Neural cell (in vitro differentiated cells): ENCODE measurements at regions not wholly inside any gene's neighbourhood (a gene's known extent, or its start where the extent isn't known, plus 50 kb on each side); places are given as distances from the start of the nearest gene placed in this dataset.

Source experiments
- H2AFZ ChIP-seq: fragments of 200-600, 300-800 bp; sonication (generic), shearing (Covaris generic); 2 replicates; pipeline ENCODE4 v1.6.0; 2014; ENCODE audit warnings: low read depth, mild to moderate bottlenecking, antibody characterized with exemption, low read length, moderate library complexity
- H3F3A ChIP-seq: fragments of 200-600 bp; shearing (Covaris generic); 2 replicates; pipeline ENCODE4 v1.6.1; 2016; ENCODE audit warnings: mild to moderate bottlenecking, moderate library complexity, mixed read lengths, antibody characterized with exemption, low read length; ENCODE audit not compliant: insufficient read depth, poor library complexity, severe bottlenecking
- H3K27ac ChIP-seq: fragments of 200-600, 300-800 bp; sonication (generic), shearing (Covaris generic); 2 replicates; pipeline ENCODE4 v1.5.1; 2014; ENCODE audit warnings: mild to moderate bottlenecking, low read length, moderate library complexity
- H3K27me3 ChIP-seq: fragments of 300-800, 200-600 bp; sonication (generic), shearing (Covaris generic); 2 replicates; pipeline ENCODE4 v1.6.0; 2014; ENCODE audit warnings: mild to moderate bottlenecking, low read depth, low read length, moderate library complexity; ENCODE audit not compliant: insufficient read depth
- H3K36me3 ChIP-seq: fragments of 300-800, 200-600 bp; sonication (generic), shearing (Covaris generic); 2 replicates; pipeline ENCODE4 v1.5.1; 2014; ENCODE audit warnings: mild to moderate bottlenecking, antibody characterized with exemption, low read length, moderate library complexity; ENCODE audit not compliant: insufficient read depth
- H3K4me2 ChIP-seq: fragments of 300-800, 200-600 bp; sonication (generic), shearing (Covaris generic); 2 replicates; pipeline ENCODE4 v1.6.0; 2014; ENCODE audit warnings: mild to moderate bottlenecking, low read length
- H3K4me3 ChIP-seq: fragments of 300-800, 200-600 bp; sonication (generic), shearing (Covaris generic); 2 replicates; pipeline ENCODE4 v1.5.1; 2014; ENCODE audit warnings: mild to moderate bottlenecking, low read length, moderate library complexity
- H3K79me2 ChIP-seq: fragments of 200-600 bp; shearing (Covaris generic); replicated peaks from 2 replicates; pipeline ENCODE4 v1.6.0; 2014; ENCODE audit warnings: mild to moderate bottlenecking, low read length, moderate library complexity; ENCODE audit not compliant: insufficient read depth
- H3K9ac ChIP-seq: fragments of 300-800, 200-600 bp; sonication (generic), shearing (Covaris generic); 2 replicates; pipeline ENCODE4 v1.6.1; 2016; ENCODE audit warnings: mild to moderate bottlenecking, low read length, mixed read lengths
- H3K9me2 ChIP-seq: fragments of 200-600 bp; shearing (Covaris generic); 2 replicates; pipeline ENCODE4 v1.6.1; 2016; ENCODE audit warnings: mild to moderate bottlenecking, low read length, mixed read lengths; ENCODE audit not compliant: insufficient read depth
- H3K9me3 ChIP-seq: fragments of 200-600, 300-800 bp; sonication (generic), shearing (Covaris generic); 2 replicates; pipeline ENCODE4 v1.6.1; 2016; ENCODE audit warnings: mild to moderate bottlenecking, mixed run types, low read length, moderate library complexity, mixed read lengths
- H4K20me1 ChIP-seq: fragments of 200-600 bp; shearing (Covaris generic); 2 replicates; pipeline ENCODE4 v1.6.1; 2016; ENCODE audit warnings: mild to moderate bottlenecking, mixed run types; ENCODE audit not compliant: insufficient read depth
- CTCF ChIP-seq: fragments of 450-650 bp; IDR thresholded peaks from 2 replicates; pipeline ENCODE4 v1.5.1; 2014; ENCODE audit warnings: antibody characterized with exemption, mild to moderate bottlenecking, moderate library complexity; ENCODE audit not compliant: poor library complexity, severe bottlenecking
- EP300 ChIP-seq: fragments of 450-650 bp; conservative IDR thresholded peaks from 2 replicates; pipeline ENCODE4 v1.6.1; 2014; ENCODE audit warnings: antibody characterized with exemption, mild to moderate bottlenecking, moderate library complexity; ENCODE audit not compliant: poor library complexity, severe bottlenecking
- EZH2 ChIP-seq: fragments of 200-600, 300-800 bp; shearing (Covaris generic), sonication (generic); IDR thresholded peaks from 2 replicates; pipeline ENCODE4 v1.6.1; 2014; ENCODE audit warnings: antibody characterized with exemption, low read length, borderline replicate concordance, mild to moderate bottlenecking; ENCODE audit not compliant: insufficient read depth, poor library complexity, severe bottlenecking
- MXI1 ChIP-seq: fragments of 450-650 bp; conservative IDR thresholded peaks from 2 replicates; pipeline ENCODE4 v1.6.1; 2014; ENCODE audit warnings: antibody characterized with exemption, mild to moderate bottlenecking; ENCODE audit not compliant: poor library complexity, severe bottlenecking
- POLR2AphosphoS5 ChIP-seq: IDR thresholded peaks from 2 replicates; pipeline ENCODE4 v1.6.1; 2012
- RAD21 ChIP-seq: fragments of 450-650 bp; conservative IDR thresholded peaks from 2 replicates; pipeline ENCODE4 v1.6.1; 2014; ENCODE audit warnings: antibody characterized with exemption, mild to moderate bottlenecking, moderate library complexity
- REST ChIP-seq: IDR thresholded peaks from 2 replicates; pipeline ENCODE4 v1.6.1; 2012; ENCODE audit warnings: borderline replicate concordance
- SMC3 ChIP-seq: fragments of 450-650 bp; conservative IDR thresholded peaks from 2 replicates; pipeline ENCODE4 v1.6.1; 2014; ENCODE audit warnings: antibody characterized with exemption, mild to moderate bottlenecking, moderate library complexity; ENCODE audit not compliant: poor library complexity
- TAF1 ChIP-seq: IDR thresholded peaks from 2 replicates; pipeline ENCODE4 v1.6.1; 2012; ENCODE audit warnings: low read depth

- H3K4me2 ChIP-seq, result no peak overlapping the region
- TF ChIP-seq MXI1 (no peak), RAD21 (no peak), POLR2AphosphoS5 (no peak), EZH2 (no peak), SMC3 (no peak), EP300 (no peak), CTCF (no peak), REST (no peak), TAF1 (no peak)
Measured at GRCh38 chr9:2341126-2341525, 280.5 kb upstream of the VLDLR start.

GRCh38 chr9:2341956-2342355 is 279.6 kb upstream of the VLDLR start:
- Histone ChIP-seq H3K9ac (no peak overlapping the region), H3K36me3 (no peaks in the 10 kb centered on the region), H4K20me1 (no peaks in the 10 kb centered on the region), H3F3A (no peaks in the 10 kb centered on the region), H3K9me3 (no peaks in the 10 kb centered on the region), H3K4me2 (no peak overlapping the region), H3K9me2 (no peaks in the 10 kb centered on the region), H3K27ac (no peak overlapping the region), H3K4me3 (no peak overlapping the region), H3K79me2 (no peaks in the 10 kb centered on the region), H3K27me3 (no peaks in the 10 kb centered on the region), H2AFZ (no peak overlapping the region)
- TF ChIP-seq MXI1 (no peak), TAF1 (no peak), EZH2 (no peak), SMC3 (no peak), POLR2AphosphoS5 (no peak), EP300 (no peak), RAD21 (no peak), REST (no peak), CTCF (no peak)

More at GRCh38 chr9:2341126-2341525, 280.5 kb upstream of the VLDLR start:
- H3F3A ChIP-seq, result no peaks in the 10 kb centered on the region
- no peaks in the 10 kb centered on the region for H4K20me1 ChIP-seq
- no peak overlapping the region for H3K9ac ChIP-seq
- H3K9me3 ChIP-seq, result no peaks in the 10 kb centered on the region
- no peak overlapping the region for H3K4me3 ChIP-seq
- H3K27ac ChIP-seq, result no peak overlapping the region
- no peaks in the 10 kb centered on the region for H3K79me2 ChIP-seq
- no peaks in the 10 kb centered on the region for H3K9me2 ChIP-seq
- no peaks in the 10 kb centered on the region for H3K36me3 ChIP-seq
- H2AFZ ChIP-seq, result no peak overlapping the region
- H3K27me3 ChIP-seq, result no peaks in the 10 kb centered on the region
